PFSK-1 (cell line): ENCODE measurements at regions not wholly inside any gene's neighbourhood (a gene's known extent, or its start where the extent isn't known, plus 50 kb on each side); places are given as distances from the start of the nearest gene placed in this dataset.

Experiments
- POLR2AphosphoS5 ChIP-seq: IDR thresholded peaks from 2 replicates; pipeline ENCODE4 v1.6.1; 2012; ENCODE audit warnings: low read depth, mild to moderate bottlenecking, control low read depth, low read length, moderate library complexity
- SIN3A ChIP-seq: IDR thresholded peaks from 2 replicates; pipeline ENCODE4 v1.6.1; 2012; ENCODE audit warnings: mild to moderate bottlenecking, low read length, moderate library complexity, borderline replicate concordance; ENCODE audit not compliant: insufficient read depth
- TAF1 ChIP-seq: IDR thresholded peaks from 2 replicates; pipeline ENCODE4 v1.6.1; 2012; ENCODE audit warnings: low read length, control low read depth, borderline replicate concordance; ENCODE audit not compliant: insufficient read depth
- TF ChIP-seq, protein P1 (sequence below), 2 experiments: IDR thresholded peaks; 2 replicates each; pipeline versions ENCODE4 v1.6.1 to v1.8.0; 2011 to 2012; ENCODE audit warnings: low read depth in 2 of 2, low read length in 2 of 2, control low read depth in 1 of 2, inconsistent platforms in 1 of 2, mild to moderate bottlenecking in 1 of 2, moderate library complexity in 1 of 2; ENCODE audit not compliant: insufficient read depth in 1 of 2

DNA sequence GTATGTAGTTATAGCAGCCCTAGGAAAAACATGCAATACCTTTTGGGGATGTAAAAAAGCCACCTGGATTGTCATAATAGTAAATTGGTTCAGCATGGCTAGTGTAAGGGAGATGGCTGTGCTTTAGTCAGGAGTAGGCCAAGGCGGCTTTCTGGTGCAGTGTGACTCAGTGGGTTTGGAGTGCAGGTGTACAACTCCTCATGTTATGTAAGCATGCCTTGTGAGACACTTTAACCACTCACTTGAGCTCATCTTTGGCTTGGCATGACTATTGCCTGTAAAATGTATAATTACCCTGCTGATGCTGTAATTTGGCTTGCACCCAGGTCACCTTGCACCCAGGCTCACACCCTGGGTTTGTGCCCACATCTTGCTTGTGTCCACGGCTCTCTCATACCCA lies 239.2 kb upstream of the GLI3 start:
- TF ChIP-seq, protein P1, sequence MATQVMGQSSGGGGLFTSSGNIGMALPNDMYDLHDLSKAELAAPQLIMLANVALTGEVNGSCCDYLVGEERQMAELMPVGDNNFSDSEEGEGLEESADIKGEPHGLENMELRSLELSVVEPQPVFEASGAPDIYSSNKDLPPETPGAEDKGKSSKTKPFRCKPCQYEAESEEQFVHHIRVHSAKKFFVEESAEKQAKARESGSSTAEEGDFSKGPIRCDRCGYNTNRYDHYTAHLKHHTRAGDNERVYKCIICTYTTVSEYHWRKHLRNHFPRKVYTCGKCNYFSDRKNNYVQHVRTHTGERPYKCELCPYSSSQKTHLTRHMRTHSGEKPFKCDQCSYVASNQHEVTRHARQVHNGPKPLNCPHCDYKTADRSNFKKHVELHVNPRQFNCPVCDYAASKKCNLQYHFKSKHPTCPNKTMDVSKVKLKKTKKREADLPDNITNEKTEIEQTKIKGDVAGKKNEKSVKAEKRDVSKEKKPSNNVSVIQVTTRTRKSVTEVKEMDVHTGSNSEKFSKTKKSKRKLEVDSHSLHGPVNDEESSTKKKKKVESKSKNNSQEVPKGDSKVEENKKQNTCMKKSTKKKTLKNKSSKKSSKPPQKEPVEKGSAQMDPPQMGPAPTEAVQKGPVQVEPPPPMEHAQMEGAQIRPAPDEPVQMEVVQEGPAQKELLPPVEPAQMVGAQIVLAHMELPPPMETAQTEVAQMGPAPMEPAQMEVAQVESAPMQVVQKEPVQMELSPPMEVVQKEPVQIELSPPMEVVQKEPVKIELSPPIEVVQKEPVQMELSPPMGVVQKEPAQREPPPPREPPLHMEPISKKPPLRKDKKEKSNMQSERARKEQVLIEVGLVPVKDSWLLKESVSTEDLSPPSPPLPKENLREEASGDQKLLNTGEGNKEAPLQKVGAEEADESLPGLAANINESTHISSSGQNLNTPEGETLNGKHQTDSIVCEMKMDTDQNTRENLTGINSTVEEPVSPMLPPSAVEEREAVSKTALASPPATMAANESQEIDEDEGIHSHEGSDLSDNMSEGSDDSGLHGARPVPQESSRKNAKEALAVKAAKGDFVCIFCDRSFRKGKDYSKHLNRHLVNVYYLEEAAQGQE (IDR thresholded peaks at IDR 0.05; ENCODE audit: insufficient read depth in 1 of 2, low read depth in 2 of 2, low read length in 2 of 2): no peak
- TF ChIP-seq POLR2AphosphoS5 (no peak), TAF1 (no peak), SIN3A (no peak)
